SU-DHL-6 (cell line): ENCODE measurements at regions not wholly inside any gene's neighbourhood (a gene's known extent, or its start where the extent isn't known, plus 50 kb on each side); places are given as distances from the start of the nearest gene placed in this dataset.
"Not testable (repeated sequence)": the region's sequence is repeated elsewhere in the genome, so short reads cannot be mapped to it uniquely, and the experiment has no call there.

Source experiments
- CTCF ChIP-seq: fragments of 200-600 bp; sonication (generic); IDR thresholded peaks from one replicate; pipeline ENCODE4 v1.5.1; 2017; ENCODE audit warnings: antibody characterized with exemption, mild to moderate bottlenecking, low read length, moderate library complexity; ENCODE audit not compliant: insufficient read depth, poor library complexity, severe bottlenecking
- EZH2phosphoT487 ChIP-seq: fragments of 200-600 bp; sonication (generic), shearing (Covaris generic); conservative IDR thresholded peaks from 2 replicates; pipeline ENCODE4 v1.6.1; 2018; ENCODE audit warnings: mild to moderate bottlenecking, antibody characterized with exemption, low read length, moderate library complexity, mixed read lengths

GRCh38 chr7:29679963-29680362 is 116.3 kb downstream of the PRR15 start:
- not testable (repeated sequence) for TF ChIP-seq CTCF, EZH2phosphoT487
